ENCODE measurements at regions not wholly inside any gene's neighbourhood (a gene's known extent, or its start where the extent isn't known, plus 50 kb on each side); places are given as distances from the start of the nearest gene placed in this dataset.

DNA sequence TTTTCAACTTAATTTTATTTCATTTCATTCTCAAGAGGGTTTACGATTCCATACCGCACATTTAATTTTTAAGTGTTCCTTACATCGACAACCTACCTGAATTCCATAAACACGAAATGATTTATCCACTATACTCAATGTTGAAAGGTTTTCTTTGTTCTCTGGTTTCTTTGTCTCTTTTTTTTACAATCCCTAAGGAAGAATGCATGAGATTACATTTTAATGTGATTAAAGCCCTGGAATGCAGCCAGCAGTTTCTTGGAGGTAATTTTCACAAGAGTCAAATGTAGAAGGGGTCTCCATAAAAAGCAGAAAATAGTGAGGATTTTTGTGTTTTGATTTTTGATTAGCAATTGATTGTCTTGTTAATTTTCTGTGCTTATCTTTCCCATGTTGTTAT, 59.2 kb upstream of the ADCY1 start:
- no peak overlapping the region for H3K27ac ChIP-seq
- TF ChIP-seq CTCF (IDR thresholded peaks at IDR 0.05), result no peak
- no peak overlapping the region for H3K4me3 ChIP-seq
- no peak for DNase-seq
- no peak for ATAC-seq
- H3K4me1 ChIP-seq, result no peaks in the 10 kb centered on the region
- peaks cover 7% of the 10 kb centered on the region for H3K9me3 ChIP-seq
- H3K27me3 ChIP-seq (ENCODE audit: low read depth), result no peaks in the 10 kb centered on the region
- no peaks in the 10 kb centered on the region for H3K36me3 ChIP-seq
- intact Hi-C loops (cut with DNase I), result no loop called here

DNA sequence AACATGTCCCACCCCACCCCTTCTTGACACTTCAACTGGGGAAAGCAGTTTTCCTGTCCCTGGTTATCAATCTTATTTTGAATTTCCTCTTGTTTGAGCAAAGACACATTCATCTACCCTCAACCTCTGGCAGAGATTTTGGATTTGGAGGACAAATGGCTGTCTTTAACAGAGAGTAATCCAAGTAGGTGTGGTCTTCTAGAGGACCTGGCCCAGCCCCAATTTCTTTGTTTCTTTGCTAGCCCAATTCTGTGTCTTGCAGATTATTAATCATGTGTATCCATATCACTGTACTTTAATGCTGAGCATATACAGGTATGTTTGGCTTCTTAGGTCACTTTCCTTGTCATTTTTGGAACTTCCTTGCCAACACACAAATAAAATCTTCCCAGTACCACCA, 58.8 kb upstream of the ADCY1 start:
- Histone ChIP-seq H3K4me1 (no peaks in the 10 kb centered on the region), H3K27ac (no peak overlapping the region), H3K27me3 (ENCODE audit: low read depth) (no peaks in the 10 kb centered on the region), H3K9me3 (peaks cover 7% of the 10 kb centered on the region), H3K4me3 (no peak overlapping the region), H3K36me3 (no peaks in the 10 kb centered on the region)
- TF ChIP-seq CTCF (IDR thresholded peaks at IDR 0.05), result no peak
- no peak for ATAC-seq
- intact Hi-C loops (cut with DNase I), result no loop called here
- no peak for DNase-seq

Data from lower lobe of right lung (tissue), 2 donors.